NCI-H748 treated with DMSO at 0.1 percent for 48 hours (cell line): ENCODE measurements at regions not wholly inside any gene's neighbourhood (a gene's known extent, or its start where the extent isn't known, plus 50 kb on each side); places are given as distances from the start of the nearest gene placed in this dataset.

Experiments used
- DNase-seq: peaks from one replicate; lab custom pipeline; 2025; lab: John Stamatoyannopoulos, UW

DNA sequence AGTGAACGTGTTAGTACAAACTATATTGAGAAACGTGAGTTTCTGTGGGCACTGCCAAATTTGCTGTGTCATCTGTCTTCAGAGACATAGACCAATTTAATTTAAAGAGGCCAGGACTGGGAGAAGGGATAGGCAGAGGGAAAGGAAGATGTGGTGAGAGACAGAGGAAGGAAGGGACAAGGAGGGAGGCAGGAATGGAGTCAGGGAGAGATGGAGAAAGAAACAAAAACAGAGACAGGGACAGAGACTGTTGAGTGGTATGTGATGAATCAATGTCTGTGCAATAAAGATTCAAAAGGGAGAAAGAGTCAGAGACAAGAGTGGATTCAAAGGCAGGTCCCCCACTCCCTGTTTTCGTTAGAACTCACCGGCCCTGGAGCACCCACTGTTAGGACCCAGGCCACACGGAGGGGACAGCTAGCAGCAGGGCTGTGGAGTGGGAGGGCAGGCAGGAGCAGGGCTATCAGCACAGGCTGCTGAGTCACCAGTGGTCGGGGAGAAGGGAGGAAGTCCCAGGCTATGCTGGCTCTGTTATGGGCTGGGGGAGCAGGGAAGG lies 51.6 kb upstream of the CHD6 start:
- no peak for DNase-seq

DNA sequence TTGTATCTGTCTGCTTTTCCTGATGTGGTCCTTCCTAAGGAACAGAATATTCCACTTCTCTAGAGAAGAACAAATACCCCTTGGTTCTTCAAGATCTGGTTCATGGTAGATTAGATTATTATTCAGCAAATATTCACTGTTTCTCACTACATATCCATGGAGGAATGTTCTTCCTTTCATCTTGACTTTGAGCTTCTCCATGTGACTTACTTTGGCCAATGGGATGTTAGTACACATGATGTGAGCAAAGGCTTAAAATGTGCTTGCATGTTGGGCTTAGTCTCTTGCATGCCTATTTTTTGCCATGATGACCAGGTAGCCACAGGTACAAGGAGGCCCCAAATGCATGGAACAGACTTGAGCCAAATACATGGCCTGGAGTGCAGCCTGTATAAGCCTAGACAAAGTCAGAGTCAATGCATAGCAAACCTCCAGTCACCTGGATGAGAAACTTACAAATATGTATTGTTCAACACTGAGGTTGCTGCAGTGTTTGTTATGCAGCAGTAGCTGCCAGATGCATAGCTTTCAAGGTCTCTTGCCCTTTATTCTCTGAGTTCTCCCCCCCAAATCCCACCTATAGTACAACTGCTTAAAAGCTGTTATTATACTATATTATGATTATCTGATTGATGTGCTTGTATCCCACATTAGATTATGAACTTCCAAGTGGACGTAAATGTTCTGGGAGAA lies 50.0 kb upstream of the CHD6 start:
- no peak for DNase-seq
